Thyroid gland (tissue), 4 donors: ENCODE measurements at regions not wholly inside any gene's neighbourhood (a gene's known extent, or its start where the extent isn't known, plus 50 kb on each side); places are given as distances from the start of the nearest gene placed in this dataset.

Source experiments
- CTCF ChIP-seq, 6 experiments: fragments of 200-600 bp in 3 of 6; fragments of 450-650 bp in 3 of 6; sonication (generic) in 3 of 6; IDR thresholded peaks; one replicate each; pipeline ENCODE4 v1.5.1; 2016 to 2019; ENCODE audit warnings: antibody characterized with exemption in 6 of 6, mild to moderate bottlenecking in 2 of 6, inconsistent platforms in 1 of 6, moderate library complexity in 1 of 6
- POLR2A ChIP-seq, 2 donors: fragments of 450-650 bp; IDR thresholded peaks; one replicate each; pipeline ENCODE4 v1.6.1; 2017; ENCODE audit warnings: antibody characterized with exemption in 2 of 2, mild to moderate bottlenecking in 2 of 2, moderate library complexity in 1 of 2

- no peak for TF ChIP-seq CTCF (IDR thresholded peaks at IDR 0.05)
- TF ChIP-seq POLR2A (IDR thresholded peaks at IDR 0.05): no peak
Measured at GRCh38 chr18:39053571-39053970, 1488.0 kb upstream of the CELF4 start.
